Kasumi-1 (cell line): ENCODE measurements at regions not wholly inside any gene's neighbourhood (a gene's known extent, or its start where the extent isn't known, plus 50 kb on each side); places are given as distances from the start of the nearest gene placed in this dataset.

ENCODE experiments used
- DNase-seq, 2 experiments: peaks; one replicate each; lab custom pipeline; 2025; lab: John Stamatoyannopoulos, UW

GRCh38 chr15:70426096-70426821, 328.5 kb upstream of the TLE3 start:
- DNase-seq = no peak

DNA sequence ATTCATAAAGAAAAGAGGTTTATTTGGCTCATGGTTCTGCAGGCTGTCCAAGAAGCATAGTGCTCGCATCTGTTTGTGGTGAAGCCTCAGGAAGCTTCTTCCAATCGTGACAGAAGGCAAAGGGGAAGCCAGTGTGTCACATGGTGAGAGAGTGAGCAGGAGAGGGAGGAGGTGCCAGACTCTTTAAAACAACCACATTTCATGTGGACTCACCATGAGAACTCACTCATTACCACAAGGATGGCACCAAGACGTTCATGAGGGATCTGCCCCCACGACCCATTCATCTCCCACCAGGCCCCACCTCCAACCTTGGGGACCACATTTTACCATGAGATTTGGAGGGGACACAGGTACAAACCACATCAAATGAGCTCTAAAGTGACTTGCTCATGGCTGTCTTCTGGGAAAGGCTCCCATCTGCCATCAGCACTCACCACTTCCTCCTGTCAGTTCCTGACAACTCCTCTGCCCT, 327.3 kb upstream of the TLE3 start:
- DNase-seq = peak in 1 of 2 experiments; percentile 20

DNA sequence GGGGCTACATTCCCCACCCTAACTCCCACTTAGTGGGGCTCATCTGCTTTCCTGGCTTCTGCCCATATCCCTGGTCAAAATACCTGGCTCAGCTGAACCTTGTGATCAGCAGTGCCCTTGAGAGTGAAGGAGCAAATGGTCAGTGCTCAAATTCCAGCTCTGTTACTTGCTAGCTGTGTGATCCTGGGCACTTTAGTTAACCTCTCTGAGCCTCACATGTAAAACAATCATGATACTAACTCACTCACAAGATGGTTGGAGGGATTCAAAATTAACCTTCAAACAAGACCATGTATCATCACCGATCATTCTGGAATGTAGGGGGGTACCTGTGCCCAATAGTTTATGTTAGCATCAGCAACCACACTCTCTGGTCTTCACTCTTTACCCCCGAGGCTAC, 325.6 kb upstream of the TLE3 start:
- DNase-seq = no peak

- DNase-seq = no peak
Observed at GRCh38 chr15:70422342-70422741, 324.6 kb upstream of the TLE3 start.

GRCh38 chr15:70420948-70421482, 323.3 kb upstream of the TLE3 start:
- no peak for DNase-seq

GRCh38 chr15:70420086-70420947, 322.6 kb upstream of the TLE3 start:
- no peak for DNase-seq

GRCh38 chr15:70418943-70419342, 321.2 kb upstream of the TLE3 start:
- no peak for DNase-seq

GRCh38 chr15:70417535-70417934, 319.8 kb upstream of the TLE3 start:
- DNase-seq = no peak

GRCh38 chr15:70416829-70417228, 319.1 kb upstream of the TLE3 start:
- no peak for DNase-seq

GRCh38 chr15:70415398-70415797, 317.7 kb upstream of the TLE3 start:
- no peak for DNase-seq

DNA sequence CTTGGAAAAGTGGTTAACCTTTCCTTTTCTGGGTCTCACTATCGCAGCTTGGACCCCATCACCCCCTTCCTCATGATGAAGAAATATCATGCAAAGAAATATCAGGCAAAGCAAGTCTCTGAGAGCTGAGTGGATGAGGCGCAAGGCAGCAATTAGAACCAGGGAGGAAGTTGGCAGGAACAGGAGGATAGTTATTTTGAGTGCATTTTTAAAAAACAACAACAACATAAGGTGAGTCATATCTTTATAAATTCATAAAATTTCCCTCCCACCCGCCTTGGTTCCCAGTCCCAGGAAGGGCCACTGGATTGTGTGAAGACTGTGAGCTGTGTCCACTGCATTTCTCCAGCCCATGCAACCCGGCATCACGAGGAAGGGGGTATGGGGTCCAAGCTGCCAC, 316.9 kb upstream of the TLE3 start:
- no peak for DNase-seq

GRCh38 chr15:70412794-70413193, 315.1 kb upstream of the TLE3 start:
- no peak for DNase-seq

DNA sequence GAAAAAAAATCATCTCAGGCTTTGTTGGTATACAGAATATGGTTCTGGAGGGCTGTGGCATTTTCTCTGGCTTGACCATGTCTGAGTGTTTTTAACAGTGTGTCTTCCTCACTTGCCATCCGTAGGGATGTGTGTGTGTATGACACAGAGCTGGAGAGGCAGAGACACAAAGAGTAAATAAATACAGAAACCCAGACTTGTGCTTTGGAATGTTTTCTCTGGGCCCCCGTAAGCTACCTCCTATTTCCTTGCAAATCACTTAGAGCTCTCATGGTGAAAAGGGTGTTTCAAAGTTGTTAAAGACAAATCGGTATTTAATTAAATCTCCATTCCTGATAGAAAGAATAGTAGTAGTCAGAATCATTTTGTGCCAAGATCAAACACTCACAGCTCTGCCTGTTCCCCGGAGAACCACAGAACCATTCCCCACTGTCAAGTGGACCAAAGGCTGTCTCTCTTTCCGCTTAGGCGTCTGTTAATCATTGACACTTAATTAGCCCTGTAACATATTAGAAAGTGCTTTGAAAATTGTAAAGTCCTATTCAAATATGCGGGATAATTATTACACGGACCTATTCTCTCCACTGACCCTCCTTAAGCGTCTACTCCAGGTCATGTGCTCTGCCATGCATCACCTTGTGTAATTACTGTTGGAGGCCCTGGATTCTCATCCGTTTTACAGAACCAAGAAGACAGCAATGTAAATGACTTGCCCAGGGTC, 313.6 kb upstream of the TLE3 start:
- DNase-seq = no peak

- DNase-seq = no peak
Observed at GRCh38 chr15:70410371-70410985, 312.8 kb upstream of the TLE3 start.

DNA sequence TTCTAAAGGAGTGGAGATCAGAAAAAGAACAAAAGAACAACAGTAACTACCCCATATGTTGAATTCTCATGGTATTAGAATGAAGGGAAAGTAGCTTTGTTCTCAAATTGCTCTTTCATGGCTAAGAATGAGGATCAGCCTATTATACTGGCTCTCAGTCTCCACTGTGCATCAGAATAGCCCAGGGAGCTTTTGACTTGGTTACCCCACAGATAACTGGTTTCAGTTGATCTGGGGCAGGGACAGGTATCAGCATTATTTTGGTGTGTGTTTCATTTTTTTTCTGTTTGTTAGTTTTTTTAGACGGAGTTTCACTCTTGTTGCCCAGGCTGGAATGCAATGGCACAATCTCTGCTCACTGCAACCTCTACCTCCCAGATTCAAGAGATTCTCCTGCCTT, 311.7 kb upstream of the TLE3 start:
- DNase-seq = no peak

- no peak for DNase-seq
Observed at GRCh38 chr15:70407955-70408354, 310.2 kb upstream of the TLE3 start.

DNA sequence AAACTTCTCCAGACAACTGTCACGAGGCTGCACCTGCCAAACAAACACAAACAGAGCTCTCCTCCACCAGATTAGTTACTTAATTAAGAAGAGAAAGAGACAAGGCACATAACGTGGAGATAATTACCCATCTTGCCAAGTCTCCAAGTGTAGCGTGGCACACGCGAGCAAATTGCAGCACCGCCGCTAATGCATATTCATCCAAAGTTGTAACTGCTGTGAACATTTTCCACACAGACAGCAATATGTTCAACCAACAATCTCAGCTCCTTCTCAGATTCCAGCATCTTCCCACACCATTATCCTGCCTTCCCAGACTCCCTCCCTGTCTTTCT, 309.6 kb upstream of the TLE3 start:
- no peak for DNase-seq

DNA sequence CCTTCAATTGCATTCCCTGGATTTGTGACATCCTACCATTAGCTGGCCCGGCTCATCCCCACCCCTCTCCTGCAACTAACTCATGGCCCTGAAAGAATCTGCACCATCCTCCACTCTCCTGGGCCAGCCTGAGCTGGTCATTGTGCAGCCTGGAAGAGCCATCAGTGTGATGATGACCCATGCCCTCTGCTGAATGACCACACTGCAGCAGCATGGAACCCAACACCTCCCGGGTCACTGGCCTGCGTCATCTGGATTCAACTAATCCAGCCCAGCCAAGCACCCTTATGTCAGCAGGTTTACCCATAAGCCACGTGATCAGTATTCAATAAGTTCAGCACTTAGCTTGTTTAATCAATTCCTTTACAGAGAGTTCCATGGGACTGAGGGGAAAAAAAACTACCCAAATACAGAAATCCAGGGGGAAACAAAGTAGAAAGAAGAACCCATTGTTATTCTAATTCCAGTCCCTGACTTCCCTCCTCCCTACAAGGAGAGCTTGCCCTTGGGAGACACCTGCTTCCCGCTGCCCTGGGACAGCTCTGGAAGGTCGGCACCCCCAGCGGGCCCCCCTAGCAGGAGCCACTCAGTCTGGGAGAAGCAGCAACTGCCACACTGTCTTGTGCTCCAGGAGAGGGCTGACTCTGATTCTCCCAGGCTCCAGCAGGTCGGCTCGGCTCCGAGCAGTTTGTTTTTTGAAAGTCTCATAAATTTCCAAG, 309.1 kb upstream of the TLE3 start:
- no peak for DNase-seq

DNA sequence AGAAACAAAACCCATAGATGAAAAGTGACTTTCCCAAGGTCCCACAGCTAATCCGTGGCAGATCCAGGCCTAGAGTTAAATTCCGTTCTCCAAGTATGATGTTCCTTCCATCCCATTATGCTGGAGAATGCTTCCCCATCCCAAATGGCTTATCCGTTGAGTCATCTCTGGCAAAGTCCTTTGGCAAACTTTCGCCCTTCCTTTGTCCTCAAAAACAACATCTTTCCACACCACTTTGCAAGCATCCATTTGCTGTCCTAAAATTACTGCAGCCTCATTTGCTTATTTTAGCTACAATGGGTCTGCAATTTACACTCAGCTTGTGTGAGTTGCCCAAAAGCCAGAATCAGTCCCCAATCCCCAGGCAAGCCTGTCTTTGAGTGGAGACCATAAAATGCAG, 304.0 kb upstream of the TLE3 start:
- DNase-seq = no peak

DNA sequence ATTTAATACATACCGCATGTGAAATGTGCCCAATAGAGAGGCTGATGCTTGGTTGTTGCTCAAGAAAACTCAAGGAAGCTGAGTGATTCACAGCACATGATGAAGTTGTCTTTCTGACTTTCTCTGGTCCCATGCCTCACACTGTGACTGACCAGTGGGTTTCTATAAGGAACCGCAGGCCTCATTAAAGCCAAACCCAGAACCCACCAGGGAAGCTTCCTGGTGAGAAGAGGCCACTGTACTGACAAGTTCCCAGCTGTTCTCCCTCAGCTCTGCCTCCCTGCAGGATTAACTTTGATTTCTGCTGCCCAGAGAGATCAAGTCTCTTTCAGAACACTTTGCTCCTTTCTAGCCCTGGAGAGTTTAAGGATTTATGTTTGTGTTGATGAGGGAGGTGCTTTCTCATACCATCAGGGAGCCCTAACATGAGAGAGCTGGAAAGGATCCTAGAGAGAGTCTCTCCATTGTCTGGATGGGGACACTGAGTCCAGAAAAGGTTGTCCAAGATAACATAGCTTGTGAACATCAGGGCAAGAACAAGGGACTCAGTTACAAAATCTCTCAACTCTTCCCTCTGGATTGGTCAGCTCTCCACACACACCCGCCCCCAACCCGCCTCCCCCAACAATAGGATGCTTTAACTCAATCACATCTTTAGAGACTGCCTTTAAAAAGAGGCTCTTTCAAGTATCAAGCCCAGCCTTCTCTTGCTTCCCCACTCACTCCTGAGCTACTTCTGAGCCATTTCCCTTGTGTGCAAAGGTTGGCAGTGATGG, 303.2 kb upstream of the TLE3 start:
- no peak for DNase-seq

- DNase-seq = no peak
Observed at GRCh38 chr15:70399204-70399603, 301.5 kb upstream of the TLE3 start.
